ENCODE measurements at regions not wholly inside any gene's neighbourhood (a gene's known extent, or its start where the extent isn't known, plus 50 kb on each side); places are given as distances from the start of the nearest gene placed in this dataset.

DNA sequence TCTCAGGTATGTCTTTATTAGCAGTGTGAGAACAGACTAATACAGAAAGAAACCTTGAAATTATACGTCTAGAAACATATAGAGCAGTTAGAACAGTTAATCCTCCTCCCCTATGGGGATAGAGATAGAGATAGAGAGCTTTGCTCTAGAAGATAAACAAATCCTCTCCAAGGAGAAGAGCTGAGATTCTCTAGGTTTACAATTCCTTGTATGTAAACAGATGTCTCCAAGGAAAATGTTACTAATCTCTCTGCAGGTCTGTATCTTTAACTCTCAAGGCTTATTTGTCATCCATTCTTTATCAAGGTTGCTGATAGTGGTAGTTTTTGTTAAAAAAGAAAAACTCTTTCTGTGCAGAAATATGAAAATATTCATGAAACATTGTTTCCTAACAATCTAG, 282.1 kb upstream of the GIMD1 start:
- H3K27ac Mint-ChIP-seq = no peak overlapping the region
- H3K4me1 Mint-ChIP-seq = no peaks in the 10 kb centered on the region
- H3K4me3 Mint-ChIP-seq = no peak overlapping the region
- TF ChIP-seq, protein P1, sequence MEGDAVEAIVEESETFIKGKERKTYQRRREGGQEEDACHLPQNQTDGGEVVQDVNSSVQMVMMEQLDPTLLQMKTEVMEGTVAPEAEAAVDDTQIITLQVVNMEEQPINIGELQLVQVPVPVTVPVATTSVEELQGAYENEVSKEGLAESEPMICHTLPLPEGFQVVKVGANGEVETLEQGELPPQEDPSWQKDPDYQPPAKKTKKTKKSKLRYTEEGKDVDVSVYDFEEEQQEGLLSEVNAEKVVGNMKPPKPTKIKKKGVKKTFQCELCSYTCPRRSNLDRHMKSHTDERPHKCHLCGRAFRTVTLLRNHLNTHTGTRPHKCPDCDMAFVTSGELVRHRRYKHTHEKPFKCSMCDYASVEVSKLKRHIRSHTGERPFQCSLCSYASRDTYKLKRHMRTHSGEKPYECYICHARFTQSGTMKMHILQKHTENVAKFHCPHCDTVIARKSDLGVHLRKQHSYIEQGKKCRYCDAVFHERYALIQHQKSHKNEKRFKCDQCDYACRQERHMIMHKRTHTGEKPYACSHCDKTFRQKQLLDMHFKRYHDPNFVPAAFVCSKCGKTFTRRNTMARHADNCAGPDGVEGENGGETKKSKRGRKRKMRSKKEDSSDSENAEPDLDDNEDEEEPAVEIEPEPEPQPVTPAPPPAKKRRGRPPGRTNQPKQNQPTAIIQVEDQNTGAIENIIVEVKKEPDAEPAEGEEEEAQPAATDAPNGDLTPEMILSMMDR (IDR thresholded peaks at IDR 0.05; ENCODE audit: unreplicated experiment) = no peak
- DNase-seq (ENCODE audit: low spot score in 2 of 2, unreplicated experiment in 2 of 2) = no peak
- peaks cover 4% of the 10 kb centered on the region for H3K27me3 Mint-ChIP-seq (ENCODE audit: low read depth)
- peaks cover 5% of the 10 kb centered on the region for H3K9me3 Mint-ChIP-seq
- H3K36me3 Mint-ChIP-seq = no peaks in the 10 kb centered on the region

DNA sequence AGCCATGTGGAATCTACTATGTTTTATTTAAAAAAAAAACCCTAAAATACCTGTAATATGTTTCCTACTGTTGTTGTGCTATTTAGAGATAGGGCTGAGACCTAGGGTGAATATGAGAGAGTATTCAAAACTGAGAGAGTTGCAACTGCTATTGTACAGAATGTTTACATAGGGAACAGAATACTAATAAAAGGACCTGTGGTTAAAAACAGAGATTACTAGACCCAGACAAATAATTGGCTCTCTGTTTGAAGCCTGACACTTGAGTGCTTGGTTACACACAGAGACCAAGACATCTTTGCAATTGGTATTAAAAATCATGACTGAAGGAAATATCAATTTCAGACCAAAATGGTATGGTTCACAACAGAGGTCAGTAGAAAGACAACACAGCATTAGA, 278.9 kb upstream of the GIMD1 start:
- Mint-ChIP-seq H3K4me3 (no peak overlapping the region), H3K4me1 (no peaks in the 10 kb centered on the region), H3K36me3 (no peaks in the 10 kb centered on the region), H3K9me3 (peaks cover 11% of the 10 kb centered on the region), H3K27ac (no peak overlapping the region), H3K27me3 (ENCODE audit: low read depth) (peaks cover 5% of the 10 kb centered on the region)
- no peak for DNase-seq (ENCODE audit: low spot score in 2 of 2, unreplicated experiment in 2 of 2)
- TF ChIP-seq, protein P1 (IDR thresholded peaks at IDR 0.05; ENCODE audit: unreplicated experiment) = no peak

DNA sequence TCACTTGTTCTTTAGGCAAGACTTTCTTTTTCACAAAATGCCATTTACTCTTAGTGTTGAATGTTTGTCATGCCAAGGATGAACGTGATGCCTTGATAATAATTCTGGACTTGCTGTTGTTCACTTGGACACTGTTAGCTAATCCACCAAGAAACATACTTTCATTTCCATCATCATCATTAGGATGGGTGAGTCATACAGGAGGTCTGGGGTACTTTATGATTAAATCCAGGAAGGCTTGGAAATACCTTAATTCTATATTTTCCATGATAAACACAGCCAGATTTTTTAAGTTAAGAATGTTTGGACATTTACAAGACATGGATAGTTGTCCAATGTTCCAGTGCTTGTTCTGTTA, 260.7 kb upstream of the GIMD1 start:
- H3K36me3 Mint-ChIP-seq = no peaks in the 10 kb centered on the region
- peaks cover 3% of the 10 kb centered on the region for H3K9me3 Mint-ChIP-seq
- no peak for DNase-seq (ENCODE audit: low spot score in 2 of 2, unreplicated experiment in 2 of 2)
- no peaks in the 10 kb centered on the region for H3K27me3 Mint-ChIP-seq (ENCODE audit: low read depth)
- no peak overlapping the region for H3K27ac Mint-ChIP-seq
- no peak overlapping the region for H3K4me3 Mint-ChIP-seq
- TF ChIP-seq, protein P1 (IDR thresholded peaks at IDR 0.05; ENCODE audit: unreplicated experiment) = no peak
- H3K4me1 Mint-ChIP-seq = no peaks in the 10 kb centered on the region

DNA sequence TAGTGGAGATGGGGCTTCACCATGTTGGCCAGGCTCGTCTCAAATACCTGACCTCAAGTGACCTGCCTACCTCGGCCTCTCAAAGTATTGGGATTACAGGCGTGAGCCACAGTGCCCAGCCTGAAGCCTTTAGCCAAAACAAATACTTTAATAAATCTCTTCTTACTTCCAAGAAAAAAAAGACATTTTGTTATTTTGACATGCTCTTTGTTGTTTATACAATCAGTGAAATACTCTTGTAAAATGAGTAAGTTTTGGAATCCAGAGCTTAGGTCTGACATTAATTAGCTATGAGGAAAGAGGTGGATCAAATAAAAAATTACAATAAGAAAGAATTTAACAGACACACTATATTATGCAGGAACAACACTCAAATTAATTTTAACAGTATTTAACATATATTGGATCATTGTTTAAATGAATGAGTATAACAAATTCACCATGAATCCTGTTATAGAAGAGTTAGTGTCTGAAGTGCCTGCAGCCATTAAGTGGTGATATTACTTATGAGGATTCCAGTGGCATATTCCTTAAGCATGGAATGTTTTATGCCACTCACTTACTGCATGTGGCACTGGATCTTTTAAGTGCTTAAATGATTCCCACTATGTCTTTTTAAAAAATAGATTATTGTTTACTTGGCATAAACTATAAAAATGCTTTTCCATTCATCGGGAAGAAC, 260.1 kb upstream of the GIMD1 start:
- no peaks in the 10 kb centered on the region for H3K36me3 Mint-ChIP-seq
- H3K9me3 Mint-ChIP-seq = peaks cover 3% of the 10 kb centered on the region
- H3K27me3 Mint-ChIP-seq (ENCODE audit: low read depth) = no peaks in the 10 kb centered on the region
- H3K27ac Mint-ChIP-seq = no peak overlapping the region
- no peaks in the 10 kb centered on the region for H3K4me1 Mint-ChIP-seq
- no peak for DNase-seq (ENCODE audit: low spot score in 2 of 2, unreplicated experiment in 2 of 2)
- TF ChIP-seq, protein P1 (IDR thresholded peaks at IDR 0.05; ENCODE audit: unreplicated experiment) = no peak
- H3K4me3 Mint-ChIP-seq = no peak overlapping the region

DNA sequence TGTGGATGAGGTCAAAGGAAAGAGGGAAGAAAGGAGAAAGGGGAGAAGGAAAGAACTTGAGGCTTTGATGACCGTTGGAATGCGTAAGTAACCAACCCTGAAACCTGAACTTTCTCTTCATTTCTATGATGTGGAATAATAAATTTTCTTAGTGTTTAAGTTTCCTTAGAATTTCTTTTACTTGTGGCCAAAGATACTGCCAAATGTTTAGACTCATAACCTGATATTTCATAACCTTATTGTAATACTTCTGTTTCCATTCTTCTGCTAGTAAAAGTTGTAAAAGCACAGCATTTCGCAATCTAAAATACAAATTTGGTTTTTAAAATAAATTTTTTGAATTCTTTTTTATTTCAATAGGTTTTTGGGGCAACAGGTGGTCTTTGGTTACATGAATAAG, 258.5 kb upstream of the GIMD1 start:
- TF ChIP-seq, protein P1 (IDR thresholded peaks at IDR 0.05; ENCODE audit: unreplicated experiment) = no peak
- Mint-ChIP-seq H3K9me3 (peaks cover 3% of the 10 kb centered on the region), H3K4me3 (no peak overlapping the region), H3K27ac (no peak overlapping the region), H3K4me1 (no peaks in the 10 kb centered on the region), H3K27me3 (ENCODE audit: low read depth) (no peaks in the 10 kb centered on the region), H3K36me3 (no peaks in the 10 kb centered on the region)
- no peak for DNase-seq (ENCODE audit: low spot score in 2 of 2, unreplicated experiment in 2 of 2)

DNA sequence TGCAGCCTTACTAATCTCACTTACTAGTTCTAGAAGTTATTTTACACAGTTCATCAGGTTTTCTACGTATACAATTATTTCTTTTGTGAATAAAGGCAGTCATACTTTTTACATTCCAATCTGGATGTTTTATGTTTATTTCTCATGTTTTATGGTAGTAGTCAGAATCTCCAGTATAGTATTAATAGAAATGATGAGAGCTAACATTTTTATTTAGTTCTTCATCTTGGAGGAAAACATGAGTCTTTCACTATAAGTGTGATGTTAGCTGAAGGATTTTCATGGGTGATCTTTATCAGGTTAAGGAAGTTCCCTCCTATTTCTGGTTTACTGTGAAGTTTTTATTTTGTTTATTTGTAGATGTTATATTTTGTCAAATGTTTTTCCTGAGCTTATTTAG, 256.1 kb upstream of the GIMD1 start:
- Mint-ChIP-seq H3K4me1 (no peaks in the 10 kb centered on the region), H3K36me3 (no peaks in the 10 kb centered on the region), H3K9me3 (peaks cover 3% of the 10 kb centered on the region), H3K4me3 (no peak overlapping the region), H3K27me3 (ENCODE audit: low read depth) (no peaks in the 10 kb centered on the region), H3K27ac (no peak overlapping the region)
- DNase-seq (ENCODE audit: low spot score in 2 of 2, unreplicated experiment in 2 of 2) = no peak
- TF ChIP-seq, protein P1 (IDR thresholded peaks at IDR 0.05; ENCODE audit: unreplicated experiment) = no peak
